HL-60/S4 treated with retinoic acid at 250 ng/mL for 4 days and 3 days (cell line): ENCODE measurements at regions not wholly inside any gene's neighbourhood (a gene's known extent, or its start where the extent isn't known, plus 50 kb on each side); places are given as distances from the start of the nearest gene placed in this dataset.

Experiments used
- in situ Hi-C: fragments of 300-500 bp; cut with MboI; formaldehyde crosslinking; loops from 2 replicates; pipeline ENCODE4 v1.7.0; 2022; ENCODE audit warnings: low sequenced_read_pairs

DNA sequence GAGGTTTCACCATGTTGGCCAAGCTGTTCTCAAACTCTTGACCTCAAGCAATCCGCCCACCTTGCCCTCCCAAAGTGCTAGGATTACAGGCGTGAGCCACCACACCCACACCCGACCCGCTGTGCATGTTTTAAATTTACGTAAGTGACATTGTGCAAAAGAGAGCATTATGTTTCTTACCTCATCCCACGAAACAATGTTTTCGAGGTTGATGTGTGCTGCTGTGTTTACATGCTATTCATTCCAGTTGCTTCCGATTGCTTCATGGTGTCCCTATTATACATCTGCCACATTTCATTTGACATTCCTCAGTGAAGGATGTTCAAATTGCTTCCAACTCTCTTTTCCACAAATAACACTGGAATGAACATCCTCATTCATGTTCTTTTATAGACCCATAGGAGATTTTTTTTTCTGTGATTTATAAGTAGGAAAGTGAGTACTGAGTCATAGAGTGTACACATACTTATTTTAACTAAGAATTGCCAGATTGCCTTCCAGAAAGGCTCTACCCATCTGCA lies 403.9 kb upstream of the JARID2 start:
- in situ Hi-C loops = no loop called here

DNA sequence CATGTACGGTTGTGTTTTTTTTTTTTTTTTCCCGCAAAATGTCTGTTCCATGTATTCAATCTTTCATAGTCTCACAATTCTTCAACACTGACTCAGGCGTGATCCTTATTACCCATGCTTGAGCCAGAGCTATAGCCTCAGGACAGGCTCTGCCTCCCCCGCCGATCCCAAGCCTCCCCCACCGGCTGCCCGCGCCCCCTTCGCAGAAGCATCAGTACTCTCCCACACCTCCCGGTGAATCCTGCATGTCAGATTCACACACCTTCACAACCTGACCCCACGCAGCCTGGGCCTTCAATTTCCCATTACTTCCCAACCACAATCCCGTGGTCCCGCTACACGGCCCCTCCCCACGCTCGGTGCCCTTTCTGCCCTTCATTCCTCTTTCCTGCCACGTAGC lies 401.5 kb upstream of the JARID2 start:
- in situ Hi-C loops = no loop called here

GRCh38 chr6:14848019-14848418 lies 397.9 kb upstream of the JARID2 start:
- in situ Hi-C loops = no loop called here

GRCh38 chr6:14849185-14849584 lies 396.7 kb upstream of the JARID2 start:
- in situ Hi-C loops = no loop called here

DNA sequence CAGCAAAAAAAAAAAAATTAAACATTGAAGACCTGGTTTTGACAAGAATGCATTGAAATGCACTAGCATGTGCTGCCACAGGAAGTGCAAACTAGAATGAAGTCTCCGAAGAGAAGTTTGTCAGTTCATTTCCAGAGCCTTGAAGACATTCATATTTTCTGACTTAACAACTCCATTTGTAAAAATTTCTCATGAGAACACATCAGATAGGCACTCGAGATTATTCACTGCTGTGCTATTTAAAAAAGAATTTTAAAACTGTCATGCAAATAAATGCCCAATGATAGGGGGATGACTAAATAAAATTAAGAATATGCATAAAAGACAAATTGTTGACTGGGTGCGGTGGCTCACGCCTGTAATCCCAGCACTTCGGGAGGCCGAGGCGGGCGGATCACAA lies 394.6 kb upstream of the JARID2 start:
- in situ Hi-C loops = no loop called here

- in situ Hi-C loops = no loop called here
Measured at GRCh38 chr6:14852375-14852774, 393.5 kb upstream of the JARID2 start.

- in situ Hi-C loops = no loop called here
Measured at GRCh38 chr6:14856177-14856576, 389.7 kb upstream of the JARID2 start.

- in situ Hi-C loops = no loop called here
Measured at GRCh38 chr6:14857001-14857400, 388.9 kb upstream of the JARID2 start.

DNA sequence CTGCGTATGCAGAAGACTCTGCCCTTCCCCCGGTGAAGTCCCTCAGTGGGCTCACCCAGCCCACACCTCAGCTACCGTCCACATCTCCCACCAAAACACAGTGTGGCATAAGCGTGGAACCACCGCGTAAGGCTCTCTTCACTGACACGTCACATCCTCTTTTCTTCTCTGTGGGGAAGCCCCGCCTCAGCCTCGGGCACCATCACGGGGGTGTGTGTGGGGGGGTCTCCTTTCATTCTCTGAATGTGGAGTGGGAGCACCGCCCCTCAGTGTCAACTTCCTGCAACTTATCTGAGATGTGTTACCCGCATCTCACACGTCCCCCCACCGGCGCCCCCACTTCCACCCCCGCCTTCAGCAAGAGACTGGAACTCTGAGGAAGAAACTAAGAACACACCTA lies 388.4 kb upstream of the JARID2 start:
- in situ Hi-C loops = no loop called here

DNA sequence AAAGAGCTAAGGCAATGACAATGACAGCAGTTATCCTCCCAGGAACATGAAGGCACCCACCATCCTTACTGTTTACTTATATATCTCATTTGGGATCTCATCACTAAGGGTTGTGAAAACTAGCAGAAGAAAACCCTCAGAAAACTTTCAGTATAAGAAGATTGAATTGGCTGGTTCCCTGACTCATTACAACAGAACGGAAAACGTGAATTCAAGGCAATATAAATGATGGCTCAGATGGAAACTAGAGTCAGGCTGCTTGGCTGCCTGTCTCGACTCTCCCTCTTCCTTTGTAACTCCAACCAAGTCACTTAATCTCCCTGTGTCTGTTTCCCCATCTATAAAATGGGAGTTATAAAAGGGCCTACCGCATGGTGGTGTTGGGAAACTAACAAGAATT lies 387.1 kb upstream of the JARID2 start:
- in situ Hi-C loops = no loop called here

GRCh38 chr6:14860774-14861173 lies 385.1 kb upstream of the JARID2 start:
- in situ Hi-C loops = no loop called here

DNA sequence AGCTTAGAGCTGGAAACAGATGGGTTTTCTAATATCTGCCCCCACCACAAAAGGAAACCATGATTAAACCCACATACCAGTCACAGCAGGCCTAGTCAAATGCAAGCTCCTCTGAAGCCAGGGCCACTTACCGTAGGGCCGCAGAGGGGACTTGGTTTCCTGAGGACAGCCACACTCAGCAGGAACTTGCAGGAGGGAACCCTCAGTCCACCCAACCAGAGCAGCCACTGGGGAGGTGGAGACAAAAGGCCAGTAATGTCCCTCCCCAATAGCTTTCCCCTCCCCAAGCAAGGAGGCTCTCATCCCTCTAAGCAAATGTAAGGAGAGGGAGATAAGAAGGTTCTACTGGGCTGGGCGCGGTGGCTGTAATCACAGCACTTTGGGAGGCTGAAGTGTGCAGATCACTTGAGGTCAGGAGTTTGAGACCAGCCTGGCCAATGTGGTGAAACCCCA lies 384.4 kb upstream of the JARID2 start:
- in situ Hi-C loops = no loop called here

DNA sequence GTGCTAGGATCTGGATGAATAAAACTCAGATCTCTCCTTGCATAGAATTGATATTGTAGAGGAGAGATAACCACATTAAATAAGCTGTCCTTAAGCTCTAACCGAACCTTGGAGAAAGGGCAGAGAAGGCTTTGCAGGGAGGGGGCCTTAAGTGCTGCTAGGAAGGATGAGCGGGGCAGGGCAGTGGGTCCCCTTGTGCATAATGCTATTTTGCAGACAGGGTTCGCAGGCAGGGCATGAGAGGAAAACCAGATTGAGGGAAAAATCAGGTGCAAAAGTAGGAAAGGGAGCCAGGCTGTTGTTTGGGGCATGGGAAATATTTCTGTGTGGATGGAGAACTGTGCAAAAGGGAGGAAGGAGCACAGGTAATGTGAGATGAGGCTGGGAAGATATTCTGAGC lies 383.0 kb upstream of the JARID2 start:
- in situ Hi-C loops = no loop called here

- in situ Hi-C loops = no loop called here
Measured at GRCh38 chr6:14863902-14864850, 381.7 kb upstream of the JARID2 start.

- in situ Hi-C loops = no loop called here
Measured at GRCh38 chr6:14865531-14866100, 380.3 kb upstream of the JARID2 start.

- in situ Hi-C loops = no loop called here
Measured at GRCh38 chr6:14867802-14868201, 378.1 kb upstream of the JARID2 start.

DNA sequence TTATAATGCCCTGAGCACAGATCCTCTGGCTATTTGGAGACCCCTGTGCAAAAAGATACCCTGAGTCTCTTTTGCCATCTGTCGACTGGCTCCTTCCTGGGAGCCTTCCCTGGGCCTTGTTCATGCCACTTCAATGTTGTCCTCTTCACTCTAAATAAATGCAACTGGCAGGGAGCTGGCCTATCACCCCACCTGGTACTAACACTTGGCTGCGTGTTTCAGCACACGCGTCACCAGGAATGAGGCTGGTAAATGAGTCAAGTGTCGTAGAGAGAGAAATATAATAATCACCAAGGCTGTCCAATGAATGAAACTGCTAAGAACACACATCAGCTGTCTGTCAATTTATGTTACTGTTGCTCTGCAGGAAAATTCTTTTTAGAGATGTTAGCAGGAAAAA lies 374.6 kb upstream of the JARID2 start:
- in situ Hi-C loops = no loop called here

GRCh38 chr6:14873101-14873500 lies 372.8 kb upstream of the JARID2 start:
- in situ Hi-C loops = no loop called here

DNA sequence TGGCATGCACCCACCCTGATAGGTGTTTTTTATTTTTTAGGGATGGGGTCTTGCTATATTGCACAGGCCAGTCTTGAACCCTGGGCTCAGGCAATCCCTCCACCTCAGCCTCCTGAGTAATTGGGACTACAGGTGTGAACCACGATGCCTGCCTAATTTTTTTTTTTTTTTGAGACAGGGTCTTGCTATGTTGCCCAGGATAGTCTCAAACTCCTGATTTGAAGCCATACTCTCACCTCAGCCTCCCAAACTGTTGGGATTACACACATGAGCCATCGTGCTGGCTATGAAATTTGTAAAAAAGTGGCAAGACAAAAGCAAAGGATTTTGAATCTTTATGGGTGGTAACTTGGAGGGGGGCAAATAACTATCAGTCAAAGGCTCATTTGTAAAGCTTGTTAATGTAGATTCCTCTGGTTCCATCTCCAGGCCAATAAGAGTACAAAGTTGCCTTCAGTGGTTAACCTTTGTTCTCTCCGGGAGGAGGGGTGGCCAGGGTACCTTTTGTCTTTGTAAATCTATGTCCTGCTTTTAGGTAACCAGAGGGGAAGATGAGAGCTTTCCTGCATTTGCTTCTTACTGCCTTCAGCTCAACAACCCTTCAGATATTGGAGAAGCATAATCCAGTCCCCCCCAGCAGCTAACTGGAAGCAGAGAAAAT lies 372.0 kb upstream of the JARID2 start:
- in situ Hi-C loops = no loop called here

- in situ Hi-C loops = no loop called here
Measured at GRCh38 chr6:14874975-14875480, 370.8 kb upstream of the JARID2 start.

DNA sequence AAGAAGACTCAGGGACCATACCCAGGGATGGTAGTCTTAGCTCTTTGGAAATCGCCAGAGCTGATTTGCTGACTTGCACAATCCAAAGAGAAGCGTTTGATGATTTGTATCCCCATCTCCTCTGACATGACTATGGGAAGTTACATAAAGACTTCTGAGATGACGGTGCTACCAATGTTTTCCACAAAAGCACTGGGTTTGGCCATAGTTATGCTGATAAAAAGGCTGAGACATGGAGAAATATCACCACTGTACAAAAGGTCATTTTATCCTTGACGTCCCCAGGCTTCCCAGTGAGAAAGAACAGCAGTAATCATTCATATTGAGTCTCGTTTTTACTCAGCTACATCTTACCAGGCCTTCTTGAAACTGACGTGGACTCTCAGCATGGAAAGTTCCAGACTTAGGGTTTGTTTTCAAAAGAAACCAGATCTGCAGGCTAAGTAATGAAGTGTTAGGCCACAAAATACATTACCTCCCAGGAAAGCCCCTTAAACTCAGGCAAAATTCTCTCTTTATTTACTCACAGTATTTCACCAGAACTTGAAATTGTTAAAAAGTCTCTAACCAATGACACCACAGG lies 370.3 kb upstream of the JARID2 start:
- in situ Hi-C loops = no loop called here
